Osteocyte (in vitro differentiated cells): ENCODE measurements at regions not wholly inside any gene's neighbourhood (a gene's known extent, or its start where the extent isn't known, plus 50 kb on each side); places are given as distances from the start of the nearest gene placed in this dataset.

ENCODE experiments used
- DNase-seq: peaks from one replicate; pipeline ENCODE4 v3.0.0; 2021; ENCODE audit warnings: mixed read lengths; ENCODE audit not compliant: unreplicated experiment; ENCODE audit errors: extremely low spot score
- H3K27ac Mint-ChIP-seq: one replicate; pipeline ENCODE4 v1.8.0; 2021; ENCODE audit warnings: mild to moderate bottlenecking, mixed read lengths; ENCODE audit not compliant: unreplicated experiment
- H3K27me3 Mint-ChIP-seq: one replicate; pipeline ENCODE4 v1.8.0; 2021; ENCODE audit warnings: mixed read lengths; ENCODE audit not compliant: unreplicated experiment
- H3K36me3 Mint-ChIP-seq: one replicate; pipeline ENCODE4 v1.8.0; 2021; ENCODE audit warnings: mixed read lengths; ENCODE audit not compliant: unreplicated experiment
- H3K4me1 Mint-ChIP-seq: one replicate; pipeline ENCODE4 v1.8.0; 2021; ENCODE audit warnings: mixed read lengths; ENCODE audit not compliant: unreplicated experiment
- H3K4me3 Mint-ChIP-seq: one replicate; pipeline ENCODE4 v1.8.0; 2021; ENCODE audit warnings: mild to moderate bottlenecking, moderate library complexity, mixed read lengths; ENCODE audit not compliant: unreplicated experiment
- H3K9me3 Mint-ChIP-seq: one replicate; pipeline ENCODE4 v1.8.0; 2021; ENCODE audit warnings: mixed read lengths; ENCODE audit not compliant: unreplicated experiment
- TF ChIP-seq, protein P1 (sequence below): fragments of 200-600 bp; sonication (generic); IDR thresholded peaks from 2 replicates; pipeline ENCODE4 v1.5.0; 2021; ENCODE audit warnings: antibody characterized with exemption, mild to moderate bottlenecking, moderate library complexity

DNA sequence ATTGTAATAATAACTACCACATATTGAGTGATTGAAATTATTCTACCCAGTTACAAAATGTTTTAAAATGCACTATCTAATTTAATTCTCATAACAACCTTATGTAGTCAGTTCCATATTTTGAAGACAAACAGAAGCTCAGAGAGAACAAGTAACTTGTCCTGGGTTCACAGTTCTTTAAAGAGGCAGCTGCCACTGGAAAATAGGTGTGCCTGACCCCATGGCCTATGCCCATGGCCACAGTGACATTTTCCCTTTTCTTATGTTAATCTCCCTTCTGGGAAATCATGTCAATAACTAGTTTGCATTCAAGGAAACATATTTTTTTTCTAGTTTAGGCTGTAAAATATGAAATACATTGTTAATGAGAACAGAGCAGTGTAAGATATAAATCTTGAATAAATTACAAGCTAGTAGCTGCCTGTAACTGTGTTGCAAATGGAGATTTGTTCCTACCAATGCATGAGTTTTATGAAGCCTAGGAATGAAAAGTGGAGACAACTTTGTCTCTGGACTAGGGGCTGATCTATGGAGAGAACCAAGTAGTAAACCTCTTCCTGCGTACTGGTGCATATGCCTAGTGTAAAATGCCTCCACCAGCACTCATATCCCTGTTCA lies 1018.0 kb downstream of the NTRK3 start:
- H3K27ac Mint-ChIP-seq = no peak overlapping the region
- no peaks in the 10 kb centered on the region for H3K36me3 Mint-ChIP-seq
- peaks cover 20% of the 10 kb centered on the region for H3K9me3 Mint-ChIP-seq

DNA sequence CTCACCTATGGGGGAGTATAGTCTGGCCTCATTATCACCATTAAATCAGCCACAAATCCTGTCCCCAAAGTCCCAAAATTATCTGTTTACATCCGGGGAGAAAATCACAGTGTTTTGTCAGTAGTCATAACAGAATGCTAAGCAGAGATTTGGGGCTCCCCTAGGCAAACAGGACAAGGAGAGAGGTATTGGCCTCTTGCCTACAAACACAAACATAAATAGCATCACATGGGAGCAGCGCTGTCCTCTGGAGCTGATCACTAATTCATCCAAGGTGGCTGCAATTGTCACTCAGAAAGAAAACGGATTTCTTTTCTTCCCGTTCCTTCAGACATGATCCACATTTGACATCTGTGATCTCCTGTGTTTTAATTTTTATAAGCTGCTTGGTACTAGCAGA lies 1028.1 kb downstream of the NTRK3 start:
- Mint-ChIP-seq H3K36me3 (no peaks in the 10 kb centered on the region), H3K27me3 (no peaks in the 10 kb centered on the region), H3K4me3 (no peak overlapping the region), H3K4me1 (no peaks in the 10 kb centered on the region), H3K9me3 (peaks cover 12% of the 10 kb centered on the region), H3K27ac (no peak overlapping the region)
- DNase-seq = no peak
- TF ChIP-seq, protein P1, sequence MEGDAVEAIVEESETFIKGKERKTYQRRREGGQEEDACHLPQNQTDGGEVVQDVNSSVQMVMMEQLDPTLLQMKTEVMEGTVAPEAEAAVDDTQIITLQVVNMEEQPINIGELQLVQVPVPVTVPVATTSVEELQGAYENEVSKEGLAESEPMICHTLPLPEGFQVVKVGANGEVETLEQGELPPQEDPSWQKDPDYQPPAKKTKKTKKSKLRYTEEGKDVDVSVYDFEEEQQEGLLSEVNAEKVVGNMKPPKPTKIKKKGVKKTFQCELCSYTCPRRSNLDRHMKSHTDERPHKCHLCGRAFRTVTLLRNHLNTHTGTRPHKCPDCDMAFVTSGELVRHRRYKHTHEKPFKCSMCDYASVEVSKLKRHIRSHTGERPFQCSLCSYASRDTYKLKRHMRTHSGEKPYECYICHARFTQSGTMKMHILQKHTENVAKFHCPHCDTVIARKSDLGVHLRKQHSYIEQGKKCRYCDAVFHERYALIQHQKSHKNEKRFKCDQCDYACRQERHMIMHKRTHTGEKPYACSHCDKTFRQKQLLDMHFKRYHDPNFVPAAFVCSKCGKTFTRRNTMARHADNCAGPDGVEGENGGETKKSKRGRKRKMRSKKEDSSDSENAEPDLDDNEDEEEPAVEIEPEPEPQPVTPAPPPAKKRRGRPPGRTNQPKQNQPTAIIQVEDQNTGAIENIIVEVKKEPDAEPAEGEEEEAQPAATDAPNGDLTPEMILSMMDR = no peak

More for the DNA sequence above, 1018.0 kb downstream of the NTRK3 start:
- no peak for DNase-seq
- no peaks in the 10 kb centered on the region for H3K27me3 Mint-ChIP-seq
- TF ChIP-seq, protein P1 = no peak
- H3K4me1 Mint-ChIP-seq = no peaks in the 10 kb centered on the region
- H3K4me3 Mint-ChIP-seq = no peak overlapping the region

DNA sequence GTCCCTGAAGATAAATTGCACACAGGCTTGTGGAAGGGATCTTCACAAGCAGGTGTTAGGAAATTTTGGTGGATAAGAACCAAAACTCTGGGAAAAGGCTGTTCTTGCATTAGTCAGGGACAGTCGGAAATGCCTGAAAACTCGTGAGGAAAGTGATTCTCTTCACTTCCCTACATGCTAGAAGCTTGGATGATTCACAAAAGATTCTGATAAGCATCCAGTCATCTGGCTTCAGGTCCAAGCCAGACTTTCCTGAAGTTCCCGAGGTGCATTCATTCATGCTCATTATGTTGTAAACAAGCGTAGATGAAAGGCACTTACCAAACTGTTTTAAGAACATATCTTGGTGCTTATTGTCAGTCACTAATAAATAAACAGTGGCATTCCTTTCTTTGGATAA lies 1028.7 kb downstream of the NTRK3 start:
- peaks cover 13% of the 10 kb centered on the region for H3K9me3 Mint-ChIP-seq
- no peak overlapping the region for H3K4me3 Mint-ChIP-seq
- H3K27me3 Mint-ChIP-seq = no peaks in the 10 kb centered on the region
- H3K4me1 Mint-ChIP-seq = no peaks in the 10 kb centered on the region
- TF ChIP-seq, protein P1 = no peak
- no peaks in the 10 kb centered on the region for H3K36me3 Mint-ChIP-seq
- no peak for DNase-seq
- H3K27ac Mint-ChIP-seq = no peak overlapping the region

GRCh38 chr15:87225436-87225835 lies 1031.1 kb downstream of the NTRK3 start:
- no peak overlapping the region for H3K27ac Mint-ChIP-seq
- DNase-seq = no peak
- TF ChIP-seq, protein P1 = no peak
- H3K27me3 Mint-ChIP-seq = no peaks in the 10 kb centered on the region
- H3K9me3 Mint-ChIP-seq = peaks cover 25% of the 10 kb centered on the region
- no peak overlapping the region for H3K4me3 Mint-ChIP-seq
- H3K4me1 Mint-ChIP-seq = no peaks in the 10 kb centered on the region
- no peaks in the 10 kb centered on the region for H3K36me3 Mint-ChIP-seq

GRCh38 chr15:87224404-87224803 lies 1032.1 kb downstream of the NTRK3 start:
- Mint-ChIP-seq H3K27me3 (no peaks in the 10 kb centered on the region), H3K27ac (no peak overlapping the region), H3K9me3 (peaks cover 34% of the 10 kb centered on the region), H3K4me3 (no peak overlapping the region), H3K4me1 (no peaks in the 10 kb centered on the region), H3K36me3 (no peaks in the 10 kb centered on the region)
- no peak for DNase-seq
- TF ChIP-seq, protein P1 = no peak
